BE2C (cell line): ENCODE measurements at regions not wholly inside any gene's neighbourhood (a gene's known extent, or its start where the extent isn't known, plus 50 kb on each side); places are given as distances from the start of the nearest gene placed in this dataset.

ENCODE experiments used
- DNase-seq: peaks from one replicate; pipeline ENCODE4 v3.0.0-alpha.2; 2020
- H3K27me3 ChIP-seq: fragments of 250-450 bp; sonication (Bioruptor Pico); 2 replicates; pipeline ENCODE4 v1.5.1; 2020; ENCODE audit warnings: mild to moderate bottlenecking
- H3K36me3 ChIP-seq: fragments of 250-450 bp; sonication (Bioruptor Pico); 2 replicates; pipeline ENCODE4 v1.5.1; 2020; ENCODE audit warnings: mild to moderate bottlenecking
- H3K4me1 ChIP-seq: fragments of 250-450 bp; sonication (Bioruptor Pico); 2 replicates; pipeline ENCODE4 v1.5.1; 2020
- H3K4me3 ChIP-seq: 2 replicates; pipeline ENCODE4 v1.5.1; 2011; ENCODE audit warnings: low read depth, low read length
- H3K9me3 ChIP-seq: fragments of 250-450 bp; sonication (Bioruptor Pico); 2 replicates; pipeline ENCODE4 v1.5.1; 2020
- TF ChIP-seq, protein P1 (sequence below): IDR thresholded peaks from 2 replicates; pipeline ENCODE4 v1.5.1; 2012; ENCODE audit warnings: mild to moderate bottlenecking, low read depth, low read length

DNA sequence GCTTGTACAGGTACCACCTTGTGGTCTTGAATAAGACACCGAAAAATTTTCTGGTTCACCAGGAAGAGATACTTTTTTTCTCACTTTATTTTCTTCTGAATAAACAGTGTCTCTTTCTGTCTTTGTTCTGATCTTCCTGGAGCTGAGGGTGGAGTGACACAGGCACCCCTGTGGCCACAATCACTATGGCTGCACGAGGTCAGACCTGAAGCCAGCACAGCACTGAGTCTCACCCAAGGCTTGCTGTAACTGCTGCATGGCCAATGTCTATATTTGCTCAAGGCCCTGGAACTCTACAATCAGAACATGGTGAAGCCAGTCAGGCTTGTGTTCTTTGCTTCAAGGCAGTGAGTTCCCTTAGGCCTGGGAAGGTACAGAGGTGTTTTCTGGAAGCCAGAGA, 87.2 kb downstream of the GPR174 start:
- Histone ChIP-seq H3K4me3 (no peak overlapping the region), H3K27me3 (no peaks in the 10 kb centered on the region), H3K36me3 (no peaks in the 10 kb centered on the region), H3K4me1 (no peaks in the 10 kb centered on the region), H3K9me3 (no peaks in the 10 kb centered on the region)
- TF ChIP-seq, protein P1, sequence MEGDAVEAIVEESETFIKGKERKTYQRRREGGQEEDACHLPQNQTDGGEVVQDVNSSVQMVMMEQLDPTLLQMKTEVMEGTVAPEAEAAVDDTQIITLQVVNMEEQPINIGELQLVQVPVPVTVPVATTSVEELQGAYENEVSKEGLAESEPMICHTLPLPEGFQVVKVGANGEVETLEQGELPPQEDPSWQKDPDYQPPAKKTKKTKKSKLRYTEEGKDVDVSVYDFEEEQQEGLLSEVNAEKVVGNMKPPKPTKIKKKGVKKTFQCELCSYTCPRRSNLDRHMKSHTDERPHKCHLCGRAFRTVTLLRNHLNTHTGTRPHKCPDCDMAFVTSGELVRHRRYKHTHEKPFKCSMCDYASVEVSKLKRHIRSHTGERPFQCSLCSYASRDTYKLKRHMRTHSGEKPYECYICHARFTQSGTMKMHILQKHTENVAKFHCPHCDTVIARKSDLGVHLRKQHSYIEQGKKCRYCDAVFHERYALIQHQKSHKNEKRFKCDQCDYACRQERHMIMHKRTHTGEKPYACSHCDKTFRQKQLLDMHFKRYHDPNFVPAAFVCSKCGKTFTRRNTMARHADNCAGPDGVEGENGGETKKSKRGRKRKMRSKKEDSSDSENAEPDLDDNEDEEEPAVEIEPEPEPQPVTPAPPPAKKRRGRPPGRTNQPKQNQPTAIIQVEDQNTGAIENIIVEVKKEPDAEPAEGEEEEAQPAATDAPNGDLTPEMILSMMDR: no peak
- no peak for DNase-seq
